Muscle layer of colon (tissue), 2 donors: ENCODE measurements at regions not wholly inside any gene's neighbourhood (a gene's known extent, or its start where the extent isn't known, plus 50 kb on each side); places are given as distances from the start of the nearest gene placed in this dataset.

Source experiments
- H3K27ac ChIP-seq: one replicate; pipeline ENCODE4 v1.7.0; 2013; ENCODE audit warnings: low read depth, mild to moderate bottlenecking, low read length, moderate library complexity
- H3K27me3 ChIP-seq, 2 donors: one replicate each; pipeline ENCODE4 v1.7.0; 2013; ENCODE audit warnings: low read length in 2 of 2, mild to moderate bottlenecking in 2 of 2; ENCODE audit not compliant: insufficient read depth in 2 of 2, control insufficient read depth in 1 of 2
- H3K36me3 ChIP-seq: one replicate; pipeline ENCODE4 v1.7.0; 2013; ENCODE audit warnings: mild to moderate bottlenecking, low read length; ENCODE audit not compliant: insufficient read depth
- H3K4me1 ChIP-seq: one replicate; pipeline ENCODE4 v1.7.0; 2013; ENCODE audit warnings: mild to moderate bottlenecking, low read length; ENCODE audit not compliant: insufficient read depth
- H3K4me3 ChIP-seq, 2 donors: one replicate each; pipeline ENCODE4 v1.7.0; 2013; ENCODE audit warnings: low read length in 2 of 2, low read depth in 1 of 2, mild to moderate bottlenecking in 1 of 2, moderate library complexity in 1 of 2
- H3K9ac ChIP-seq: one replicate; pipeline ENCODE4 v1.7.0; 2013; ENCODE audit warnings: low read length
- H3K9me3 ChIP-seq: one replicate; pipeline ENCODE4 v1.7.0; 2013; ENCODE audit warnings: mild to moderate bottlenecking, low read length
- donor health status: abdominal sarcoma.
- donor health status: Adenocarcinoma of cecum.

- Histone ChIP-seq H3K27me3 (peaks cover 0 to 23% of the 10 kb centered on the region in 2 donors), H3K4me3 (no peak overlapping the region), H3K9me3 (no peaks in the 10 kb centered on the region), H3K27ac (no peak overlapping the region), H3K4me1 (no peaks in the 10 kb centered on the region), H3K36me3 (no peaks in the 10 kb centered on the region), H3K9ac (no peak overlapping the region)
These were observed 95.7 kb downstream of the YTHDF1 start for GRCh38 chr20:63119963-63120807.

- H3K27ac ChIP-seq: no peak overlapping the region
- no peak overlapping the region for H3K4me3 ChIP-seq
- H3K4me1 ChIP-seq: no peaks in the 10 kb centered on the region
- H3K9ac ChIP-seq: no peak overlapping the region
- H3K36me3 ChIP-seq: no peaks in the 10 kb centered on the region
- no peaks in the 10 kb centered on the region for H3K9me3 ChIP-seq
- peaks cover 0 to 18% of the 10 kb centered on the region in 2 donors for H3K27me3 ChIP-seq
These were observed 96.6 kb downstream of the YTHDF1 start for GRCh38 chr20:63119121-63119962.

GRCh38 chr20:63118303-63119120 lies 97.4 kb downstream of the YTHDF1 start:
- Histone ChIP-seq H3K4me1 (no peaks in the 10 kb centered on the region), H3K36me3 (no peaks in the 10 kb centered on the region), H3K9me3 (no peaks in the 10 kb centered on the region), H3K27ac (no peak overlapping the region), H3K27me3 (peaks cover 0 to 18% of the 10 kb centered on the region in 2 donors), H3K9ac (no peak overlapping the region), H3K4me3 (no peak overlapping the region)

GRCh38 chr20:63117661-63118302 lies 98.1 kb downstream of the YTHDF1 start:
- no peak overlapping the region for H3K9ac ChIP-seq
- H3K27me3 ChIP-seq: peaks cover 0 to 14% of the 10 kb centered on the region in 2 donors
- H3K36me3 ChIP-seq: no peaks in the 10 kb centered on the region
- no peak overlapping the region for H3K4me3 ChIP-seq
- no peaks in the 10 kb centered on the region for H3K9me3 ChIP-seq
- no peaks in the 10 kb centered on the region for H3K4me1 ChIP-seq
- H3K27ac ChIP-seq: no peak overlapping the region

- Histone ChIP-seq H3K9ac (no peak overlapping the region), H3K4me3 (no peak overlapping the region), H3K27ac (no peak overlapping the region), H3K36me3 (no peaks in the 10 kb centered on the region), H3K9me3 (no peaks in the 10 kb centered on the region), H3K27me3 (peaks cover 0 to 14% of the 10 kb centered on the region in 2 donors), H3K4me1 (no peaks in the 10 kb centered on the region)
These were observed 98.8 kb downstream of the YTHDF1 start for GRCh38 chr20:63117151-63117550.

GRCh38 chr20:63116412-63117106 lies 99.4 kb downstream of the YTHDF1 start:
- no peak overlapping the region for H3K27ac ChIP-seq
- H3K27me3 ChIP-seq: peaks cover 0 to 14% of the 10 kb centered on the region in 2 donors
- H3K9ac ChIP-seq: no peak overlapping the region
- no peak overlapping the region for H3K4me3 ChIP-seq
- H3K36me3 ChIP-seq: no peaks in the 10 kb centered on the region
- H3K9me3 ChIP-seq: no peaks in the 10 kb centered on the region
- no peaks in the 10 kb centered on the region for H3K4me1 ChIP-seq

- Histone ChIP-seq H3K27me3 (peaks cover 0 to 9% of the 10 kb centered on the region in 2 donors), H3K27ac (no peak overlapping the region)
These were observed 100.1 kb downstream of the YTHDF1 start for GRCh38 chr20:63115651-63116411.

GRCh38 chr20:63114693-63115311 lies 101.1 kb downstream of the YTHDF1 start:
- no peaks in the 10 kb centered on the region for H3K36me3 ChIP-seq
- H3K9ac ChIP-seq: no peak overlapping the region
- H3K4me3 ChIP-seq: no peak overlapping the region
- no peaks in the 10 kb centered on the region for H3K9me3 ChIP-seq
- H3K4me1 ChIP-seq: no peaks in the 10 kb centered on the region
- H3K27me3 ChIP-seq: peaks cover 0 to 7% of the 10 kb centered on the region in 2 donors
- no peak overlapping the region for H3K27ac ChIP-seq

More at GRCh38 chr20:63115651-63116411, 100.1 kb downstream of the YTHDF1 start:
- Histone ChIP-seq H3K4me3 (no peak overlapping the region), H3K9me3 (no peaks in the 10 kb centered on the region), H3K9ac (no peak overlapping the region), H3K36me3 (no peaks in the 10 kb centered on the region), H3K4me1 (no peaks in the 10 kb centered on the region)

GRCh38 chr20:63114006-63114692 lies 101.8 kb downstream of the YTHDF1 start:
- H3K27me3 ChIP-seq: peaks cover 0 to 7% of the 10 kb centered on the region in 2 donors
- H3K9me3 ChIP-seq: no peaks in the 10 kb centered on the region
- H3K9ac ChIP-seq: no peak overlapping the region
- H3K27ac ChIP-seq: no peak overlapping the region
- H3K4me3 ChIP-seq: no peak overlapping the region
- no peaks in the 10 kb centered on the region for H3K36me3 ChIP-seq
- no peaks in the 10 kb centered on the region for H3K4me1 ChIP-seq
